ENCODE measurements at regions not wholly inside any gene's neighbourhood (a gene's known extent, or its start where the extent isn't known, plus 50 kb on each side); places are given as distances from the start of the nearest gene placed in this dataset.
A peak's percentile ranks its signal among the peaks of the same experiment; 100 is the strongest.
"Not testable (repeated sequence)": the region's sequence is repeated elsewhere in the genome, so short reads cannot be mapped to it uniquely, and the experiment has no call there.

GRCh38 chr2:158879229-158879903 is 84.2 kb downstream of the DAPL1 start:
- intact Hi-C loops (cut with micrococcal nuclease; ENCODE audit: unreplicated experiment): no loop called here
- Mint-ChIP-seq H3K4me1 (ENCODE audit: low read depth, unreplicated experiment) (no peaks in the 10 kb centered on the region), H3K36me3 (ENCODE audit: insufficient read depth, unreplicated experiment) (no peaks in the 10 kb centered on the region), H3K27ac (ENCODE audit: unreplicated experiment) (no peak overlapping the region), H3K27me3 (ENCODE audit: unreplicated experiment) (peaks cover 42% of the 10 kb centered on the region), H3K4me3 (ENCODE audit: low read depth, unreplicated experiment) (no peak overlapping the region), H3K9me3 (ENCODE audit: low read depth, unreplicated experiment) (no peaks in the 10 kb centered on the region)
- CTCF ChIA-PET: no interaction called here
- no peak for DNase-seq
- BruUV-seq (replicated peaks): no TSS peak
- TF ChIP-seq CTCF (IDR thresholded peaks at IDR 0.05; ENCODE audit: unreplicated experiment): no peak

DNA sequence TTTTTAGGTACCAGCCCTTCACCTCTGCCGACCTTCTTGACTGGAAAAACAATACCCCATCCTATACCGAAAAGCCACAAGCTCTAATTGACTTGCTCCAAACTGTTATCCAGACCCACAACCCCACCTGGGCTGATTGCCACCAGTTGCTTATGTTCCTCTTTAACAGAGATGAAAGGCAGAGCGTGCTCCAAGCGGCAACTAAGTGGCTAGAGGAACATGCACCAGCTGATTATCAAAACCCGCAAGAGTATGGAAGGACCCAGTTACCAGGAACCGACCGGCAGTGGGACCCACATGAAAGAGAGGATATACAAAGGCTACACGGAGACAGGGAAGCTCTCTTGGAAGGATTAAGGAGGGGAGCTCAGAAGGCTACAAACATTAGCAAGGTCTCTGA is 86.1 kb upstream of the TANC1 start:
- Mint-ChIP-seq H3K4me1 (ENCODE audit: low read depth, unreplicated experiment) (peaks cover 25% of the 10 kb centered on the region), H3K9me3 (ENCODE audit: low read depth, unreplicated experiment) (no peaks in the 10 kb centered on the region), H3K27ac (ENCODE audit: unreplicated experiment) (no peak overlapping the region), H3K27me3 (ENCODE audit: unreplicated experiment) (peaks cover 29% of the 10 kb centered on the region), H3K36me3 (ENCODE audit: insufficient read depth, unreplicated experiment) (peaks cover 7% of the 10 kb centered on the region), H3K4me3 (ENCODE audit: low read depth, unreplicated experiment) (no peak overlapping the region)
- intact Hi-C loops (cut with micrococcal nuclease; ENCODE audit: unreplicated experiment): no loop called here
- no peak for DNase-seq
- TF ChIP-seq CTCF (IDR thresholded peaks at IDR 0.05; ENCODE audit: unreplicated experiment): no peak
- CTCF ChIA-PET: no interaction called here
- BruUV-seq (replicated peaks): no TSS peak

DNA sequence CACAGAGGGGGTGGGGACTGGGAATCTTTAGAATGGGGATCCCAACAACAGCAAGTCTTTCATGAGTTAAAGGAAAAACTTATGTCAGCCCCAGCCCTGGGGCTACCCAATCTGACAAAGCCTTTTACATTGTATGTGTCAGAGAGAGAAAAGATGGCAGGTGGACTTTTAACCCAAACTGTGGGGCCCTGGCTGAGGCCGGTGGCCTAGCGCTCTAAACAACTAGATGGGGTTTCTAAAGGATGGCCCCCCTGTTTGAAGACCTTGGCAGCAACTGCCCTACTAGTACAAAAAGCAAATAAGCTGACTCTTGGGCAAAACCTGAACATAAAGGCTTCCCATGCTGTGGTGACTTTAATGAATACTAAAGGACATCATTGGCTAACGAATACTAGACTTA is 83.9 kb upstream of the TANC1 start:
- CTCF ChIA-PET: interaction anchor here (2.0 kb wide), 1 partner anchor 234 kb away, joined by 4 read pairs; no protein-coding TSS in a partner anchor
- H3K9me3 Mint-ChIP-seq (ENCODE audit: low read depth, unreplicated experiment); intact Hi-C loops (cut with micrococcal nuclease; ENCODE audit: unreplicated experiment); BruUV-seq (replicated peaks); H3K36me3 Mint-ChIP-seq (ENCODE audit: insufficient read depth, unreplicated experiment); H3K27ac Mint-ChIP-seq (ENCODE audit: unreplicated experiment); DNase-seq; H3K4me3 Mint-ChIP-seq (ENCODE audit: low read depth, unreplicated experiment): not testable (repeated sequence)
- peaks cover 29% of the 10 kb centered on the region for H3K27me3 Mint-ChIP-seq (ENCODE audit: unreplicated experiment)
- peaks cover 25% of the 10 kb centered on the region for H3K4me1 Mint-ChIP-seq (ENCODE audit: low read depth, unreplicated experiment)

GRCh38 chr2:158885018-158885678 is 83.3 kb upstream of the TANC1 start:
- peak overlapping the region; percentile 15 for H3K27ac Mint-ChIP-seq (ENCODE audit: unreplicated experiment)
- intact Hi-C loops (cut with micrococcal nuclease; ENCODE audit: unreplicated experiment): not testable (repeated sequence)
- CTCF ChIA-PET: interaction anchor here (0.6 to 2.0 kb wide), 4 partner anchors 85 to 488 kb away, joined by 3 to 4 read pairs (median 4); no protein-coding TSS in a partner anchor

DNA sequence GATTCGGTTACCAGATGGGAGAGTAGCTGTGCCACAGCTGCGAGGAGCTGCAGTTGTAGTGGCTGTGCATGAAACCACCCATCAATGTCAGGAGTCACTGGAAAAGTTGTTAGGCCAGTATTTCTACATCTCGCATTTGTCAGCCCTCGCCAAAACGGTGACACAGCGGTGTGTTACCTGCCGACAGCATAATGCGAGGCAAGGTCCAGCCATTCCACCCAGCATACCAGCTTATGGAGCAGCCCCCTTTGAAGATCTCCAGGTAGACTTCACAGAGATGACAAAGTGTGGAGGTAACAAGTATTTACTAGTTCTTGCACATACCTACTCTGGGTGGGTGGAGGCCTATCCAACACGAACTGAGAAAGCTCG is 82.8 kb upstream of the TANC1 start:
- intact Hi-C loops (cut with micrococcal nuclease; ENCODE audit: unreplicated experiment); H3K36me3 Mint-ChIP-seq (ENCODE audit: insufficient read depth, unreplicated experiment); BruUV-seq (replicated peaks); H3K9me3 Mint-ChIP-seq (ENCODE audit: low read depth, unreplicated experiment): not testable (repeated sequence)
- Mint-ChIP-seq H3K4me3 (ENCODE audit: low read depth, unreplicated experiment) (peak overlapping the region; percentile 49), H3K4me1 (ENCODE audit: low read depth, unreplicated experiment) (peaks cover 25% of the 10 kb centered on the region), H3K27ac (ENCODE audit: unreplicated experiment) (peak overlapping the region; percentile 15), H3K27me3 (ENCODE audit: unreplicated experiment) (peaks cover 23% of the 10 kb centered on the region)
- DNase-seq: peak; percentile 75
- CTCF ChIA-PET: interaction anchor here (0.6 to 2.0 kb wide), 4 partner anchors 84 to 488 kb away, joined by 3 to 4 read pairs (median 4); no protein-coding TSS in a partner anchor

More at GRCh38 chr2:158885018-158885678, 83.3 kb upstream of the TANC1 start:
- not testable (repeated sequence) for H3K9me3 Mint-ChIP-seq (ENCODE audit: low read depth, unreplicated experiment); BruUV-seq (replicated peaks); H3K36me3 Mint-ChIP-seq (ENCODE audit: insufficient read depth, unreplicated experiment)
- DNase-seq: peak; percentile 46
- Mint-ChIP-seq H3K4me1 (ENCODE audit: low read depth, unreplicated experiment) (peaks cover 25% of the 10 kb centered on the region), H3K4me3 (ENCODE audit: low read depth, unreplicated experiment) (peak overlapping the region; percentile 49), H3K27me3 (ENCODE audit: unreplicated experiment) (peaks cover 28% of the 10 kb centered on the region)
